ENCODE measurements at regions not wholly inside any gene's neighbourhood (a gene's known extent, or its start where the extent isn't known, plus 50 kb on each side); places are given as distances from the start of the nearest gene placed in this dataset.
"Not testable (repeated sequence)": the region's sequence is repeated elsewhere in the genome, so short reads cannot be mapped to it uniquely, and the experiment has no call there.

- no peak for TF ChIP-seq CTCF (IDR thresholded peaks at IDR 0.05; ENCODE audit: control insufficient read depth, extremely low read depth, insufficient read depth)
- no peak overlapping the region for H3K4me3 ChIP-seq (ENCODE audit: low read depth, low read length)
- DNase-seq (ENCODE audit: low read depth) = no peak
Measured at GRCh38 chr1:61028136-61028535, 54.2 kb upstream of the NFIA start.

DNA sequence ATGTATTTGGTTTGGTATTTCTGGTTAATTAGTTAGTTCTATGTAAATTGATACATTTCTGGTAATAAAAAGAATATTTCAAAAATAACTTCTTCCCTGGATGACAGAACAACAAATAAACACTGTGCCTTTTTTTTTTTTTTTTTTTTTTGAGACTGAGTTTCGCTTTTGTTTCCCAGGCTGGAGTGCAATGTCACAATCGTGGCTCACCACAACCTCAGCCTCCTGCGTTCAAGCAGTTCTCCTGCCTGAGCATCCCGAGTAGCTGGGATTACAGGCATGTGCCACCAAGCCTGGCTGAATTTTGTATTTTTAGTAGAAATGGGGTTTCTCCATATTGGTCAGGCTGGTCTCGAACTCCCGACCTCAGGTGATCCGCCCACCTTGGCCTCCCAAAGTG lies 64.3 kb upstream of the NFIA start:
- not testable (repeated sequence) for H3K4me3 ChIP-seq (ENCODE audit: low read depth, low read length); DNase-seq (ENCODE audit: low read depth)

DNA sequence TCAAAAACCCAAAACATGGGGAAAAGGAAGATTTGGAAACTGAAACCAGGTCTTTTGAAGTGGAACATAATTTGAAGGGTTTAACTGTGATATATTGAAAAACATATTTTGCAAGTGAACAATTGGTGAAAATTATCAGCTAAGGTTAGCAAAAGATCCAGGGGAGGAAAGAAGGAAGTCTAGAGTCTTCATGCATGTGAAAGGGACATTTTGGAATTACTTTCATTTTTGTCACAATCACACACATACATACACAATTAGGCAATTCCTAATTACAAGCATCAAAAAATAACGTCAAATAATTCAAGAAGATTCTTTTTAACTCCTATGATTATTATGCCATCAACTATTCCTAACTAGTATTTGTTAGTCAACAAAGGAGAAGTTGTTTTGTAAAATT lies 64.7 kb upstream of the NFIA start:
- no peak for TF ChIP-seq CTCF (IDR thresholded peaks at IDR 0.05; ENCODE audit: control insufficient read depth, extremely low read depth, insufficient read depth)
- DNase-seq (ENCODE audit: low read depth) = no peak

DNA sequence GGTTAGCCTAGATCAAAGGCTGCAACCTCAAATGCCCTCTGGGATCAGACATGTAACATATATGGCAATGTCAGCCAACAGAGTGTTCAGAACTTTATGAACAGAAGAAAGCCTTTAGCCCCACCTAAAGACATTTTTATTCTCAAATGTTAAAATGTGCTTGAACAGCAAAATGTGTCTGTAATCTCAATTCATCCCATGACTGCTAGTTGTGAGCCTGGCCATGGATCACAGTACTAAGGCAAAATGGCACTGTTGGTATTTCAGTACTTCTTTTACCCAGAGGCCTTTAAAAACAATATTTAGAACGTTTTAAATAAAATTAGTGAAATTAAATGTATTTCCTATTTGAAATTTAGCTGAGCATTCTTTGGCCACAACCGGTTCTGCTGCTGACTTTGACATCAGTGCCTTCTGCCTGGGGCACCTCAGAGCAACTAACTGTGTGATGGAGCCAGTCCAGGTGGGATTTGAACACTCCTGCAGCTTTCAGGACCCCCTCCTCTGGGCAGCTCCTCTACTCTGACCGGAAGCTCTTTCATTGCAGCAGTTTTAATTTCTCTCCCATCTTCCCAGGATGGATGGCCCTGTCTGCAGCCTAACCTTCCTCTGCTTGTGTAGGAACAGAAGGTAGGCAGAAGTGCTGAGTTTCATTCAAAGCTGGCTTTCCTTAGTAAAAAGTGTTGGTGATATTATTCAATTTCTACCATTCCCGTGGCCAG lies 68.3 kb upstream of the NFIA start:
- TF ChIP-seq CTCF (IDR thresholded peaks at IDR 0.05; ENCODE audit: control insufficient read depth, extremely low read depth, insufficient read depth) = no peak
- no peak overlapping the region for H3K4me3 ChIP-seq (ENCODE audit: low read depth, low read length)
- no peak for DNase-seq (ENCODE audit: low read depth)

More for the DNA sequence above, 64.7 kb upstream of the NFIA start:
- H3K4me3 ChIP-seq (ENCODE audit: low read depth, low read length) = no peak overlapping the region

GRCh38 chr1:61013189-61013945 lies 69.0 kb upstream of the NFIA start:
- DNase-seq (ENCODE audit: low read depth) = no peak
- TF ChIP-seq CTCF (IDR thresholded peaks at IDR 0.05; ENCODE audit: control insufficient read depth, extremely low read depth, insufficient read depth) = no peak
- no peak overlapping the region for H3K4me3 ChIP-seq (ENCODE audit: low read depth, low read length)

GRCh38 chr1:61012341-61012761 lies 70.0 kb upstream of the NFIA start:
- DNase-seq (ENCODE audit: low read depth) = no peak
- no peak overlapping the region for H3K4me3 ChIP-seq (ENCODE audit: low read depth, low read length)

More at GRCh38 chr1:61012341-61012761, 70.0 kb upstream of the NFIA start:
- TF ChIP-seq CTCF (IDR thresholded peaks at IDR 0.05; ENCODE audit: control insufficient read depth, extremely low read depth, insufficient read depth) = no peak
